Kidney (tissue), 13 donors: ENCODE measurements at regions not wholly inside any gene's neighbourhood (a gene's known extent, or its start where the extent isn't known, plus 50 kb on each side); places are given as distances from the start of the nearest gene placed in this dataset.

Experiments used
- DNase-seq, 5 donors: peaks; one replicate each; pipeline ENCODE4 v3.0.0-alpha.2; 2013 to 2020
- FAIRE-seq: peaks from 2 replicates; lab custom pipeline; 2012; peaks lifted over from hg19 to GRCh38; lab: Jason Lieb, UNC
- H3K27ac ChIP-seq, 2 donors: one replicate each; pipeline ENCODE4 v1.7.0; 2013; ENCODE audit warnings: low read depth in 2 of 2, low read length in 2 of 2, inconsistent platforms in 1 of 2
- H3K27me3 ChIP-seq: one replicate; pipeline ENCODE4 v1.7.1; 2013; ENCODE audit warnings: low read length, inconsistent platforms; ENCODE audit not compliant: control insufficient read depth, insufficient read depth
- H3K36me3 ChIP-seq, 3 donors: one replicate each; pipeline versions ENCODE4 v1.7.0 to v1.7.1; 2013; ENCODE audit warnings: low read length in 3 of 3, control low read depth in 1 of 3, inconsistent platforms in 1 of 3; ENCODE audit not compliant: insufficient read depth in 3 of 3, control insufficient read depth in 2 of 3
- H3K4me1 ChIP-seq, 3 donors: one replicate each; pipeline versions ENCODE4 v1.7.0 to v1.7.1; 2013; ENCODE audit warnings: low read length in 3 of 3, inconsistent platforms in 1 of 3, low read depth in 1 of 3; ENCODE audit not compliant: control insufficient read depth in 2 of 3, insufficient read depth in 2 of 3
- H3K4me3 ChIP-seq, 3 donors: one replicate each; pipeline versions ENCODE4 v1.7.0 to v1.8.1; 2013; ENCODE audit warnings: low read length in 3 of 3, control low read depth in 1 of 3, inconsistent platforms in 1 of 3
- H3K9ac ChIP-seq, 3 donors: one replicate each; pipeline versions ENCODE4 v1.7.0 to v1.7.1; 2013; ENCODE audit warnings: low read length in 3 of 3, control low read depth in 1 of 3, inconsistent platforms in 1 of 3
- H3K9me3 ChIP-seq, 3 donors: one replicate each; pipeline versions ENCODE4 v1.7.0 to v1.7.1; 2013; ENCODE audit warnings: low read length in 3 of 3, control low read depth in 1 of 3, inconsistent platforms in 1 of 3; ENCODE audit not compliant: control insufficient read depth in 2 of 3, insufficient read depth in 1 of 3
- CTCF ChIP-seq: IDR thresholded peaks from 3 replicates; pipeline ENCODE4 v1.5.1; 2012; ENCODE audit warnings: mild to moderate bottlenecking, moderate library complexity, borderline replicate concordance; ENCODE audit not compliant: insufficient read depth; ENCODE audit errors: extremely low read depth
- intact Hi-C: fragments of 100-400 bp; cut with DNase I; formaldehyde crosslinking; loops from one replicate; pipeline ENCODE4 v1.11.1; 2022
- donor health status: control.
- donor health status: control.
- donor health status: control.
- donor health status: control.
- donor health status: control.
- donor health status: DM: yes; HTN: yes; CAD: no.
- donor health status: Normal renal cell carcinoma (clear cell type).

DNA sequence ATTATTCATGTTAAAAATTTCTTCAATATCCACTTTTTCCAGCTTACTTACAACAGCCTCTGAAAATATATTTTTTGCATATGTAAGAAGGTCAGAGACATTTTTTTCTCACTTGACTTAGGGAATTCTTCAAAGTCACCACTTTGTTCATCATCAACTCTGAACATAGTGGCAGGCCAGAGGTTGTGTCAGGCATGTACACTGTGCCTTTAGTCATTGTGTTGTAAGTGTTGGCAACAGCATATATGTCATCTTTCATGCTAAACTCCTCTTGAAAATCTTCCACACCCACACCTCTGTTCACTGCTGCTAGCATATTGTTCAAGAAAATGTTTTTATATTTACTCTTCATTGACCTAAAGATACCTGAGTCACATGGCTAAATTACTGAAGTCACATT is 52.2 kb upstream of the ACVR1 start:
- intact Hi-C loops, result no loop called here
- FAIRE-seq (no peak), DNase-seq (no peak)
- H3K9ac ChIP-seq, result no peak overlapping the region
- no peaks in the 10 kb centered on the region for H3K27me3 ChIP-seq
- TF ChIP-seq CTCF, result no peak
- no peak overlapping the region for H3K4me3 ChIP-seq
- H3K36me3 ChIP-seq, result no peaks in the 10 kb centered on the region
- H3K27ac ChIP-seq, result no peak overlapping the region
- H3K4me1 ChIP-seq, result peaks cover 0 to 4% (median 0%) of the 10 kb centered on the region in 3 donors
- H3K9me3 ChIP-seq, result no peaks in the 10 kb centered on the region

- no peak for DNase-seq
- Histone ChIP-seq H3K36me3 (no peaks in the 10 kb centered on the region), H3K4me1 (peaks cover 0 to 4% (median 0%) of the 10 kb centered on the region in 3 donors), H3K27me3 (no peaks in the 10 kb centered on the region), H3K4me3 (no peak overlapping the region), H3K9me3 (no peaks in the 10 kb centered on the region), H3K27ac (no peak overlapping the region), H3K9ac (no peak overlapping the region)
- TF ChIP-seq CTCF, result no peak
- no peak for FAIRE-seq
- intact Hi-C loops, result no loop called here
Measured at GRCh38 chr2:157927155-157927554, 51.0 kb upstream of the ACVR1 start.
